GM18505 (cell line): ENCODE measurements at regions not wholly inside any gene's neighbourhood (a gene's known extent, or its start where the extent isn't known, plus 50 kb on each side); places are given as distances from the start of the nearest gene placed in this dataset.

Experiments used
- ATAC-seq: cut with Tn5 transposase; IDR thresholded peaks from one replicate; pipeline ENCODE4 v1.9.1; 2021; ENCODE audit not compliant: unreplicated experiment
- POLR2A ChIP-seq: IDR thresholded peaks from 4 replicates; pipeline ENCODE4 v1.6.1; 2011; ENCODE audit warnings: borderline replicate concordance; ENCODE audit not compliant: insufficient read depth, insufficient read length; ENCODE audit errors: extremely low read depth

DNA sequence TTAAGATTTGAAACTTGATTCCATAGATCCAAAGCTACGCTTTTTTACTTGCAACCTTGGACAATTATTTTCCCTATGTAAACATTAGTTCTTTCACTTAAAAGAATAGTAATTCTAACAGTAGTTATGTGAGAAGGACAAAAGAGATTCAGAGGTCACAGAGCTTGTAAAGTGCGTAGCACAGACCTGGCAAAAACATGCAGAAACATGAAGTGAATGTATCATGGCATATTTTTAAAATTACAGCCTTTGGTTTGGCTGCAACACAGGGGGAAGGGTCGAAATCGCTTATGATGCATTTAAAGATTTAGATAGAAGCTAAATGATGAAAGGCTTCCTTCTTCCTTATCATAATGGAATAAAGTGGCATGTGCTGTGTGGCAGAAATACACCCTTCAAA is 1068.8 kb downstream of the ARAP2 start:
- no peak for TF ChIP-seq POLR2A
- no peak for ATAC-seq

GRCh38 chr4:35175894-35176293 is 1068.4 kb downstream of the ARAP2 start:
- ATAC-seq, result no peak
- no peak for TF ChIP-seq POLR2A

- TF ChIP-seq POLR2A, result no peak
- ATAC-seq, result no peak
Observed at GRCh38 chr4:35182451-35182850, 1061.9 kb downstream of the ARAP2 start.

- TF ChIP-seq POLR2A, result no peak
- ATAC-seq, result no peak
Observed at GRCh38 chr4:35189988-35190613, 1054.2 kb downstream of the ARAP2 start.

DNA sequence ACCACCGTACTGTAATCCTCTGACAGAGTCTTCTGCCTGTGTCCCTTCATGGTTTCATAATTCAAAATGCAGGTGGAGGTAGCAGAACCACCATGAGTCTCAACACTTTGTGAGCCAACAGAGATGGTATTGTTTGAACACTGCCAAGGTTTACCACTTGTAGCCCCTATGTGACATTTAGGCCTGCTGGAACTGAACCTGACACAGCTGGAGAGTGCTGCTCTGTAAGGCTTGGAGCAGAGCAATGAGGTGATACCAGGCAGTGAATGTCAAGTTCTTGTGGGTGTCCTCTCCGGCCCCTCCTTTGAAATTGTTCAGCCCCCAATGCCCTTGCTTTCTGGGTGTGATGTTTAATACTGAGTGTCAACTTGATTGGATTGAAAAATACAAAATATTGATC is 1042.9 kb downstream of the ARAP2 start:
- TF ChIP-seq POLR2A, result no peak
- ATAC-seq, result no peak

DNA sequence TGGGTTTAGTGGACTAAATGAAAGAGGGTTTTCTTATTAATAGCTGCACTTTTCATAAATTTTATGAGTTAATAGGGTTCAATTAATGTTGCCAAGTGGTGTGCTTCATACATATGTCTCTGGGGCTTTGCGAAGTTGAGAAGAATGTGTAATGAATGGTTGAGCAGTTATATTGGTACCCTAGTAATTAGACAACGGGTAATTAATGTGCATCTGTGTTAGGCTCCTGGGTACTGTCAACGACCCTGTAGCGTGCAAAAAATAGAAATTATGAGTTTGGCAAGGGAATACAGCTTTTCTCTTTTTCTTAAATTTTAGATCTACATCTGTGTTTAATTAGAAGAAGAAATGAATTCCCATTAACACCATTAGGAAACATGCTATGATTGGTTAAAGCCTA is 1027.7 kb downstream of the ARAP2 start:
- TF ChIP-seq POLR2A, result no peak
- ATAC-seq, result no peak

GRCh38 chr4:35217331-35217730 is 1027.0 kb downstream of the ARAP2 start:
- ATAC-seq, result no peak
- no peak for TF ChIP-seq POLR2A

- TF ChIP-seq POLR2A, result no peak
- no peak for ATAC-seq
Observed at GRCh38 chr4:35228313-35228712, 1016.0 kb downstream of the ARAP2 start.

DNA sequence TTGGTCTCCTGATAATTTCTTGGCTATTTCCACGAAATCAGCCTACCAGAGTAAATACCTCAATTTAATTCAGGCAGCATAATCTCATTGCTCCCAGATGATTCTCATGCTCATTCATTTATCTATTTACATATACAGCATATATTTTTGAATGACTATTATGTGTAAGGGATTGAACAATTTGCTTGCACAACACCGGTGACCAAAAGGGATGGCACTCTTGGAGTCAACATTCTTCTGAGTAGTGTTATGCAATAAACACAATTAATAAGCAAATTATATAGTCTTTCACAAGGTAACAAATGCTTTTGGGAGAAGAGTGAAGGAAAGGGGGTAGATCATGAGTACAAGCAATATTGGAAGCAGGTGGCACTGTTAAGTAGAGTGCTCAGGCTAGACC is 1015.3 kb downstream of the ARAP2 start:
- ATAC-seq, result no peak
- TF ChIP-seq POLR2A, result no peak

GRCh38 chr4:35237924-35238323 is 1006.4 kb downstream of the ARAP2 start:
- ATAC-seq, result no peak
- no peak for TF ChIP-seq POLR2A

GRCh38 chr4:35238793-35239192 is 1005.5 kb downstream of the ARAP2 start:
- no peak for ATAC-seq
- TF ChIP-seq POLR2A, result no peak

- ATAC-seq, result no peak
- no peak for TF ChIP-seq POLR2A
Observed at GRCh38 chr4:35246493-35246892, 997.8 kb downstream of the ARAP2 start.

GRCh38 chr4:35247047-35247446 is 997.3 kb downstream of the ARAP2 start:
- ATAC-seq, result no peak

DNA sequence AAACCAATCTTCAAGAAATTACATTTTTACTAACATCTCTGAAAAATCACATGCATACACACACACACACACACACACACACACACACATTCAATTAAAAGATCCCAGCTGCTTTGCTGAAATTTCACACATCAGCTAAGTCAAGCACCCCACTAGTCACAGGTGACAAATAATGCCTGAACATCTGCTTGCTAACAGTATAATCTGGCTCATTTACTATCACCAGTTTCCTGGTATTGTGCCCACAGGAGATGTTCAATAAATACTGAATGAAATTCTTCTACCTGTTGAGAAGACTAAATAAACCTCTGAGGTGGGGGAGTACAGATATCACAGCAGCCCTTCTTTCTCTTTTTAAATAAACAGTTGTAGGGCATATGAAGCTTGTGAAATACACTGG is 994.0 kb downstream of the ARAP2 start:
- TF ChIP-seq POLR2A, result no peak
- no peak for ATAC-seq

More at GRCh38 chr4:35247047-35247446, 997.3 kb downstream of the ARAP2 start:
- no peak for TF ChIP-seq POLR2A

GRCh38 chr4:35250761-35251160 is 993.6 kb downstream of the ARAP2 start:
- no peak for ATAC-seq
- no peak for TF ChIP-seq POLR2A
